K562 (cell line): ENCODE measurements at regions not wholly inside any gene's neighbourhood (a gene's known extent, or its start where the extent isn't known, plus 50 kb on each side); places are given as distances from the start of the nearest gene placed in this dataset.

Experiments used
- BRCA1 ChIP-seq, 2 experiments: fragments of 450-650 bp in 1 of 2; sonication (generic) in 1 of 2; formaldehyde crosslinking in 1 of 2; IDR thresholded peaks; 2 replicates each; pipeline versions ENCODE4 v1.5.0 to v1.6.1; 2017 to 2020; ENCODE audit warnings: mild to moderate bottlenecking in 1 of 2, missing genetic modification reagents in 1 of 2
- CEBPZ ChIP-seq: fragments of 150-350 bp; IDR thresholded peaks from 2 replicates; pipeline ENCODE4 v1.6.1; 2014; ENCODE audit warnings: low read depth, mild to moderate bottlenecking, low read length, borderline replicate concordance
- CHD2 ChIP-seq: IDR thresholded peaks from 2 replicates; pipeline ENCODE4 v1.6.1; 2011; ENCODE audit warnings: low read depth, low read length
- EHMT2 ChIP-seq: fragments of 450-650 bp; IDR thresholded peaks from 2 replicates; pipeline ENCODE4 v1.6.1; 2018; ENCODE audit warnings: antibody characterized with exemption
- MYC ChIP-seq, 2 experiments: fragments of 250-450 bp in 1 of 2; sonication (Bioruptor Pico) in 1 of 2; IDR thresholded peaks; 2 replicates each; pipeline versions ENCODE4 v1.5.1 to v1.6.1; 2012 to 2021; ENCODE audit warnings: low read depth in 2 of 2, borderline replicate concordance in 1 of 2, improper control_type of control experiment in 1 of 2, low read length in 1 of 2, mild to moderate bottlenecking in 1 of 2, moderate library complexity in 1 of 2
- POLR2A ChIP-seq: fragments of 450-650 bp; conservative IDR thresholded peaks from 2 replicates; pipeline ENCODE4 v1.6.1; 2016
- POLR2G ChIP-seq: fragments of 200-400 bp; formaldehyde crosslinking; IDR thresholded peaks from 2 replicates; pipeline ENCODE4 v1.6.1; 2017; ENCODE audit warnings: low read depth, mild to moderate bottlenecking, antibody characterized with exemption, low read length, moderate library complexity
- SP2 ChIP-seq: IDR thresholded peaks from 2 replicates; pipeline ENCODE4 v1.6.1; 2011; ENCODE audit warnings: mild to moderate bottlenecking, low read depth, low read length, moderate library complexity; ENCODE audit not compliant: poor library complexity, severe bottlenecking; ENCODE audit errors: extremely low read depth
- STAG1 ChIP-seq: sonication (generic); formaldehyde crosslinking; IDR thresholded peaks from 2 replicates; pipeline ENCODE4 v1.5.0; 2020; ENCODE audit warnings: missing genetic modification reagents, borderline replicate concordance

- TF ChIP-seq BRCA1 (IDR thresholded peaks at IDR 0.05): no peak
- no peak for TF ChIP-seq BRCA1 (CRISPR knock-in tag; IDR thresholded peaks at IDR 0.05)
- no peak for TF ChIP-seq POLR2G
- no peak for TF ChIP-seq MYC (IDR thresholded peaks at IDR 0.05; ENCODE audit: low read depth, low read length)
- TF ChIP-seq MYC (CRISPR knock-in tag; IDR thresholded peaks at IDR 0.05; ENCODE audit: borderline replicate concordance, low read depth): no peak
- TF ChIP-seq CHD2: no peak
- no peak for TF ChIP-seq POLR2A
- no peak for TF ChIP-seq SP2
- TF ChIP-seq EHMT2: no peak
- no peak for TF ChIP-seq CEBPZ
- no peak for TF ChIP-seq STAG1 (CRISPR knock-in tag)
Observed at GRCh38 chr7:47142867-47143175, 439.1 kb downstream of the TNS3 start.
